ENCODE measurements at regions not wholly inside any gene's neighbourhood (a gene's known extent, or its start where the extent isn't known, plus 50 kb on each side); places are given as distances from the start of the nearest gene placed in this dataset.

GRCh38 chr22:34281738-34282137 lies 361.5 kb upstream of the LARGE1 start:
- TF ChIP-seq CTCF (conservative IDR thresholded peaks at IDR 0.05 in 1 of 2, IDR thresholded peaks at IDR 0.05 in 1 of 2; ENCODE audit: low read depth in 1 of 2, low read length in 2 of 2) (no peak), EZH2 (IDR thresholded peaks at IDR 0.05; ENCODE audit: low read length, missing control alignments) (no peak)
